ENCODE measurements at regions not wholly inside any gene's neighbourhood (a gene's known extent, or its start where the extent isn't known, plus 50 kb on each side); places are given as distances from the start of the nearest gene placed in this dataset.
"Not testable (repeated sequence)": the region's sequence is repeated elsewhere in the genome, so short reads cannot be mapped to it uniquely, and the experiment has no call there.

- no peak for DNase-seq
These were observed 239.1 kb upstream of the ARID2 start for GRCh38 chr12:45490232-45490881.

DNA sequence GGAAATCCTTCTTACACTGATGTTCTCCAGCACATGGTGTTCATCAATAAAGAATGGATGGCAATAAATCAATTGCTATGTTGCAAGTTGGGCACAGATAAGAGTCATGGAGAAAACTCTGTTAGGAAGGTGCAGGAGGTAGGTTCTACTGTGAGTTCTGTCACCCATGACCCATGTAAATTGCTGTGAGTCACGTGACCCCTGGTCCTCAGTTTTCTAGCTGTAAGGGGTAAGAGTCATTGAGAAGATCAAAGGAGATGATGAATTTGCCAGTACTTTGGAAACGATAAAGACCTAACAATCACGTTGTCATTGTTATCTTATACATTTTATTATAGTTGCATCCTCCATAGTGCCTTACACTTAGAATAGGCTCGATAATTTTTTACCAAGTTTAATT is 235.2 kb upstream of the ARID2 start:
- DNase-seq, result no peak

DNA sequence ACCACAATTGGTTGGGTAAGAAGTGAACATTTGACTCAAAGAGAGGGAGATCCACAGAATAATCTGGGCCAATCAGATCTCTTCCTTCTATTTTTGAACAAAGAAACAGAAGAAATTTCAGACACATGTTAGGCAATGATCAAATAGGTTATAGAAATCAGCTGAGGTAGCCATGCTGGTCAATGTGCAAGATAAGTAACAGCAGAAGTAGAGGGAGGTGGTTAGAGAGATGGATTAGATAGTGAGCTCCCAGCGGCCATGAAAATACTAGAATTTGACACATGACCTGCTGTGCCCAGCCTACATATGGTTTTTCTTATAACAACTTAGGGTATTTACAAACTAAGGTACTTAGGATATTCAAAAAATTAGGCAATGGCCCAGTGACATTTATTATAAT is 230.9 kb upstream of the ARID2 start:
- DNase-seq, result no peak

- DNase-seq, result no peak
These were observed 226.9 kb upstream of the ARID2 start for GRCh38 chr12:45502481-45503128.

DNA sequence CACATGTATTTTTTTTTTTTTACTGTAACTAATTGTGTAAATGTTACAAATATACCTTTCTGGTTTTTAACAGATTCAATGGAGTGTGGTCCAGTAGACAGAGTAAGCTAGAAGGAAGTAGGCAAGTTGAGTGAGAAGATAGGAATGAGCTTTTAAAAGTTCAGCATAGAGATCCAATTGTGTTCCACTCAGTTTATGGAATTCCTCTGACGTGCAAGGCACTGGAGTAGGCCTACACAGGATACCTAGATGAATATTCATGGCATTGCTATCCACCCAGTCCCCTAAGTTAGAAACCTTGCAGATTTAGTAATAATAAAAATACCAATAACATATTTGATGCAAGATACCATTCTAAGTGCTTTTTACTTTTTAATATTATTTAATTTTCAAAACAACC is 225.6 kb upstream of the ARID2 start:
- no peak for DNase-seq

DNA sequence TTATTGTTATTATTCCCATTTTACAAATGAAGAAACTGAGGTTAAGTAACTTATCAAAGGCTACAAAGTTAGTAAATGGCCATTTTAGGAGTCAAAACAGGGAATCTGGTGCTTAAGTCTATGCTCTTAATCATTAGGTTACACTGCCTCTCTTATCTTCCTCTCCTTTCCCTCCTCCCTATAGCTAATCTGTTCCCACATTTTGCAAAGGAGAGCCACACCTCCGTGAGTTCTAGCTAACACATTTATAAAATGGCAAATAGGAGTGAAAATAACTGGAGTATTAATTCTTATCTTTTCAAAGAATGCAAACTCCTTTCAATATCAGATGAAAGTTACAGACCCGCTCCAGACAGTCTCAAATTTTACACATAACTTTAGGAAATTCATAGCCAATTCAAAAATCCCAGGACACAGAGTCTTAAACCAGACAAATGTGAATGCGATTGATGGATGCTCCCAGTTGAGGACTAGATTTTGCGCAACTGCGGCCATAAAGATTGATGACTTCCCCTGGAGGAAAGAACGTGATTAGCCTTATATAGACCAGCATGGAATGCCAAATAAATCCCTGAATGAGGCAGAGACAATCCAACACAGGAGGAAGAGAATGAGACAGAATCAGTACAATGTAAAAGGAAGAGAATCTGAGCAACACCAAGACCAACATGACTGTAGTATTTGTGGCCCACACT is 225.0 kb upstream of the ARID2 start:
- no peak for DNase-seq

GRCh38 chr12:45509187-45509586 is 220.3 kb upstream of the ARID2 start:
- DNase-seq, result no peak

DNA sequence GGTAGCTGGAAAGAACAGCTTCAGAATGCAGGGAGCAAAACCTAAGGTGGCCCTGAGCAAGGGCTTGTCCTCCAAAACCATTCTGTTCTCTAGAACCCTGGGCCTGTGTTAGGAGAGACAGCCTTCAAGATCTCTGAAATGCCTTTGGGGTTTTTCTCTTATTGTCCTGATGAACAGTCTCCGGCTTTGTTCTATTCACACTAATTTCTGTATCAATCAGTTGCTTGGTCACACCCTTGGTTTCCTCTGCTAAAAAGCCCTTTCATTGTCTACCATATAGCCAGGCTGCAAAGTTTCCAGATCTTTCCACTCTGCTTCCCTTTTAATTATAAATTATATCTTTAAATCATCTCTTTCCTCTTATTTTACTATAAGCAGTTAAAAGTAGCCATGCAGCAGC is 219.9 kb upstream of the ARID2 start:
- no peak for DNase-seq

DNA sequence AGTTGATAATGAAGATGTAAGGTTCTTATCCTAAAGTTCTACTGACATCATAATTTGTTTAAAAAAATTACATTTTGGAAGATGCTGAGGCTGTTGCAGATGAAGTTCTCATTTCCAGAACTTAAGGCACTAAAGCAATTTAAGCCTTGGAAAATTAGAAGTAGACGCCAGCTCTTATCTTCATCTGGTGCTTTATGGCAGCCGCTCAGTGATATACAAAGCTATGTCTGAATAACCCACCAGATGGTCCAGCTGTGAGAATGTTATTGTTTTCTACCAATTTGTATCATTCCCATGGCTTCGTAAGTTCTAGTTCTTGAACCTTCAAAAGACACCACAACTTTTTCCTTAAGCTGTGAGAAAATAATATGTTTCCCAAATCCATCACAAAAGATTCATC is 212.1 kb upstream of the ARID2 start:
- no peak for DNase-seq

DNA sequence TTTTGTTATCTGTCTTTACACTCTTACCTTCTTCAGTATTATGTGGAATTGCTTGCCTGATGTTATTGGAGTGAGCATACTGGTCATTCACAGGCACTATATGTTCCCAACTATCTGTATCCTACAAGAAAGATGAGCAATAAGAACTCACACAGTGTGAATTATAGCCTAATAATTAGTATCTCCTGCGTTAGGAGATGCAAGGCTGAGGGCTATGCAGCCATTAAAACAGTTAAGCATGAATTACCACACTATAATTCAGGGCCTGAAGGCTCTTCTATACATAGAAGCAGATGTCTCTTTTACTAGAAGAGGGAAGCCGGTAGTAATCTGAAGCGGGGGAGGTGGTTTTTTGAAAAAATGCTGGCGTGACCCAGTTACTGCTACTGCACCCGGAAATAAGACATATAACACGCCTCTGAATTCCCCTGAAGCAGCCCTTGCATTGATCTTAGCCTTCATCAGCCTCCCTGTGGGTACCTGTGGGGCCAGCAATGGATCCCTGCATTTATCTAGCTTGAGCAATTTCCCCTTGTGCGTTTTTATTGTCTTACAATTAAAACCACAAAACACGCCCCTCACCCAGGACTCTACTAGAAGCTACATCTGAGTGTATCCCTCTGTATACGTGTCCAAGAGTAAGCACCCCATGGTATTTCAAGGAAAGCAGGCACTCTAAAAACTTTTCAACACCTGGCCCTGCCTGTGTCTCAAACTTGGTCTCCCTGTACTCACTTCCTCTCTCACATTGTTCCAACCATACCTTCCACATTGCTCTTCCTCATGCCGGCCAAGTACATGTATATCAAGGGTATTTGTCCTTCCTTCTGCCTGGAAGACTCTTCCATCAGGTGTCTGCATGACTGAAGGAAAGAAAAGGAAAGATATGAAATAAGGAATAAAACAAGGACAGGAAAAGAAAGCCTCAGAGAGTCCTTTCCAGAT is 210.9 kb upstream of the ARID2 start:
- DNase-seq, result peak; percentile 9

DNA sequence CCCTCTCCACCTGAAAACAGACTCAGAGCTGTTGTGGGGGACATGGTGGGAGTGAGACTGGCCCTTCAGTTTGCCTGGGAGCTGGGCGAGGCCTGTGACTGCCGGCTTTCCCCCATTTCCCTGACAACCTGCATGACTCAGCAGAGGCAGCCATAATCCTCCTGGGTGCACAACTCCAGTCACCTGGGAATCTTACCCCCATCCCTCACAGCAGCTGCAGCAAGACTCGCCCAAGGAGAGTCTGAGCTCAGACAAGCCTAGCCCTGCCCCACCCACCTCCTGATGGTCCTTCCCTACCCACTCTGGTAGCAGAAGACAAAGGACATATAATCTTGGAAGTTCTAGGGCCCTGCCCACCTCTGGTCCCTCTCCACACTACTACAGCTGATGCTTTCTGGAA is 207.3 kb upstream of the ARID2 start:
- DNase-seq, result no peak

GRCh38 chr12:45526823-45527222 is 202.7 kb upstream of the ARID2 start:
- not testable (repeated sequence) for DNase-seq

GRCh38 chr12:45532113-45532512 is 197.4 kb upstream of the ARID2 start:
- DNase-seq, result no peak

DNA sequence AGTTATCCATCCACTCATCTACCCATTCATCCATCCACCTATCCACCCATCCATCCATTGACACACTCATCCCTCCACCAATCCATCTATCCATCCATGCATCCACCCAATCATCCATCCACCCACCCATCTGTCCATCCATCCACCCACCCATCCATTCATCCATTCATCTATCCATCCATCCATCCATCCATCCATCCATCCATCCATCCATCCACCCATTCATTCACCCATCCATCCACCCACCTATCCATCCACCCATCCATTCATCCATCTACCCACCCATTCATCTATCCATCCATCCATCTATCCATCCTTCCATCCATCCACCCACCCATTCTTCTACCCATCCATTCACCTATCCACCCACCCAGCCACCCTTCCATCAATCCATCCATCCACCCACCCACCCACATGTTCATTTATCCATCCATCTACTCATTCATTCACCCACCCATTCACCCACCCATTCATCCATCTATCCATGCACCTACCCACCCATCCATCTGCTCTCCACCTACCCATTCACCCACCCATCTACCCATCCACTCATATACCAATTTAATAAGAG is 193.8 kb upstream of the ARID2 start:
- no peak for DNase-seq

GRCh38 chr12:45536284-45536683 is 193.2 kb upstream of the ARID2 start:
- DNase-seq, result no peak

GRCh38 chr12:45540661-45541341 is 188.7 kb upstream of the ARID2 start:
- DNase-seq, result no peak

DNA sequence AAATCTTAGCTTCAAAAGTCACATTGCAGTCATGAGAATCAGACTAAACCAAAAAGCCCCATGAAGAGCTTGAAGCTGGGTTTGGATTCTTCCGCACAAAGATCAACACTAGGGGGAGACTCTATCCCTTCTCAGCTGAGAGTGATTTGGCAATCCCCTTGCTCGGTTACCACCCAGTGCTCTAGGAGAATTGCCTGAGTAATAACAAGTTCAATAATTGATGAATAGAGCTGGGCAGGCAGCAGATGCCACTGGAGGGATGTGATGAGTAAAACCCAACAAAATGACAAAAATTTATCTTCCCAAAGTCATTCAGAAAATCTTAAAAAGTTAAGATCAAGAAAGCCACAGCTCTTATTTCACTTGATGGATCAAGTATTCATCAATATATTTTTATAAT is 185.6 kb upstream of the ARID2 start:
- peak; percentile 31 for DNase-seq

GRCh38 chr12:45546545-45546944 is 183.0 kb upstream of the ARID2 start:
- DNase-seq, result no peak

- DNase-seq, result no peak
These were observed 182.4 kb upstream of the ARID2 start for GRCh38 chr12:45547132-45547531.

DNA sequence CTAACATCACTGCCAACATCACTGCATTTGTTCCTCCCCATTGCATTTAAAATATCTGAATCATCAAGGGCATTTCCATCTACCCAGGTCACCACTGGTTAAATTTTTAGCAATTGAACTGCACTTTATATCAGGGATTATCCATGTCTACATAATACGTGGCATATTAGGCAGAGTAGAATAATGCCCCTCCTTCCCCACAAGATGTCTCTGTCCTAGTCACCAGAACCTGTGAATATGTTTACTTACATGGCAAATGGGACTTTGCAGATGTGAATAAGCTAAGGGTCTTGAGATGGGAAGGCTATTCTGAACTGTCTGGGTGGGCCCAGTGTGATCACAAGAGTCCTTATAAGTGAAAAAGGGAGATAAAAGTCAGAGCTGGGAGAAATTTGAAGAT is 181.7 kb upstream of the ARID2 start:
- DNase-seq, result no peak

DNA sequence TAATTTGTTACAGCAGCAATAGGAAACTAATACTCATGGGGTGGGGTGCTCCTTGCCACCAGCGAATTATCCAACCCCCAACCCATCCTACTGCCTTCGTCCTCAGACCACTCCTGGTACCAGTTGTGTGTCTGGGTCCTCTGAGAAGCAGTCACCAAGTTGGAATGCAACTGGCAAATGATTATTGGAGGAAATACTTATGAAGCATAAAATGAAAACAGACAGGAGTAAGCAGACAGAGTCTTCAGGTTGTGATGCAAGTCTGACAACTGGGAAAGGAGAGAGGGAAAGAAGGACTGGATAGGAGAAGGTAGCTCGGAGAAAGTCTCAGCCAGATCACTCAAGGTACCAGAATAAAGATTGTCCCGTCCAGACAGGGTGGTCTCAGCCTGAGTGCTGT is 181.1 kb upstream of the ARID2 start:
- no peak for DNase-seq

GRCh38 chr12:45549337-45549902 is 180.1 kb upstream of the ARID2 start:
- no peak for DNase-seq
